ENCODE measurements at regions not wholly inside any gene's neighbourhood (a gene's known extent, or its start where the extent isn't known, plus 50 kb on each side); places are given as distances from the start of the nearest gene placed in this dataset.

DNA sequence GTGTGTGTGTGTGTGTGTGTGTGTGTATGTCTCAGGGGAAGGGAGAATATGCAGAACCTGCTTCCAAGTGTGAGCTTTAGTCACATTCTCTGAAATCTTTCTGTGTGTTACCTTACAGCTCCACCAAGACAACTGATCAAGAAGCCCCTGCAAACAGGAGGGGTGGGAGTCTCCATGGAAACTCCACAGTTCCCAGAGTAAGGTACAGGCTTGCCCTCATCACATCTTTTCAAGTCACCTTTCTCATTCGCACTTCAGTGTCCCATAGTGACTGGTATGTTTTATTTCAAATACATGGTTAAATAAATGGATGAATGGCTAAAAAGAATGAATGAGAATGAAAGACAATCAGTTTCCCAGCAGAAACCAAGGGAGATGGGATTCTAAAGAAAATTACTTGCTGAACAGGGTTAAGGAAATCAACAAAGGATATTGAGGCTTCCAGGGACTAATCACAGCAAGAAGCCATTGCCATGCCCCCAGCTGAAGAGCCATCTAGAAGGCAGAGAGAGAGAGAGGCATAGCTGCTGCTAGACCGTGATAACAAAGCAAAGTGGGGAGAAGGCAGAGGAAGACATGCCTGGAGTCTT lies 987.2 kb upstream of the CELF4 start:
- TF ChIP-seq, protein P1, sequence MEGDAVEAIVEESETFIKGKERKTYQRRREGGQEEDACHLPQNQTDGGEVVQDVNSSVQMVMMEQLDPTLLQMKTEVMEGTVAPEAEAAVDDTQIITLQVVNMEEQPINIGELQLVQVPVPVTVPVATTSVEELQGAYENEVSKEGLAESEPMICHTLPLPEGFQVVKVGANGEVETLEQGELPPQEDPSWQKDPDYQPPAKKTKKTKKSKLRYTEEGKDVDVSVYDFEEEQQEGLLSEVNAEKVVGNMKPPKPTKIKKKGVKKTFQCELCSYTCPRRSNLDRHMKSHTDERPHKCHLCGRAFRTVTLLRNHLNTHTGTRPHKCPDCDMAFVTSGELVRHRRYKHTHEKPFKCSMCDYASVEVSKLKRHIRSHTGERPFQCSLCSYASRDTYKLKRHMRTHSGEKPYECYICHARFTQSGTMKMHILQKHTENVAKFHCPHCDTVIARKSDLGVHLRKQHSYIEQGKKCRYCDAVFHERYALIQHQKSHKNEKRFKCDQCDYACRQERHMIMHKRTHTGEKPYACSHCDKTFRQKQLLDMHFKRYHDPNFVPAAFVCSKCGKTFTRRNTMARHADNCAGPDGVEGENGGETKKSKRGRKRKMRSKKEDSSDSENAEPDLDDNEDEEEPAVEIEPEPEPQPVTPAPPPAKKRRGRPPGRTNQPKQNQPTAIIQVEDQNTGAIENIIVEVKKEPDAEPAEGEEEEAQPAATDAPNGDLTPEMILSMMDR (conservative IDR thresholded peaks at IDR 0.05), result no peak
- H3K27ac ChIP-seq, result no peak overlapping the region

DNA sequence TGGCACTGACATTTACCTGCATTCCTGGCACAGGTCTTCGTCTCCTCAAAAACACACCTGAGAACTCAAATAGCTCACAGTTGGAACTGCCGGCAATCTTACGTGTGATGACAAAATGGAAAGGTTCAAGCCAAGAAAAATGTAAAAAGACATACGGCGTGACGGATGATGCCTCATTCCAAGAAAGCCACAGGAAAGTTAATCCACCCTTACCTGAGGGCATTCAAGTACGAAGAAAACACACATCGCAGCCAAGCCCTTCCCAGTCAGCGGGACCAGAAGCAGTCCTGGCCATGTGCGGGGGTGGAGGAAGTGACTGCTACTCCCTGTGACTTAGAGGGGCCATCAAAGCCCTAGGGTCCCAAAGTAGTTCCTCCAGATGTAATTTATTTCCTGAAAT lies 986.3 kb upstream of the CELF4 start:
- H3K27ac ChIP-seq, result no peak overlapping the region
- TF ChIP-seq, protein P1 (conservative IDR thresholded peaks at IDR 0.05), result no peak

GRCh38 chr18:38545071-38545470 lies 979.5 kb upstream of the CELF4 start:
- H3K27ac ChIP-seq, result no peak overlapping the region
- TF ChIP-seq, protein P1 (conservative IDR thresholded peaks at IDR 0.05), result peak; percentile 40

DNA sequence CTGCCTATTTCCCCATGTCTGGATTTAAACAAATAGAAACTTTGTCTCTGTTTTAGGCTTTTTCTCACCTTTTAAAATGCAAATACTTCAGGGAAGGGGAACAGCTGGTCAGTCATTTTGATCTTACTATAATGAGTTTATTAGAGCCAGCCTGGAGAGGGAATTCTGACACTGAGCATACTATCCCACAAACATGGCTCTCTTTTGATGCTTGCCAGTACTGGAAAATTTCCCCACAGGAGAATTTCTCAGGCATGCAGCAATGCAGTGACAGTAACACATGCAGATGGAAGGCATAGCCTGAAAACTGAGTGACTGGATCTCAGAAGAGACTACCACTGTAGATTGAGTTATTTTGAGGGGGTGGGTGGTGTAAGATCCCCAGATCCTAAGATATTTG lies 974.3 kb upstream of the CELF4 start:
- H3K27ac ChIP-seq, result no peak overlapping the region
- TF ChIP-seq, protein P1 (conservative IDR thresholded peaks at IDR 0.05), result no peak

GRCh38 chr18:38539371-38539770 lies 973.8 kb upstream of the CELF4 start:
- no peak overlapping the region for H3K27ac ChIP-seq
- TF ChIP-seq, protein P1 (conservative IDR thresholded peaks at IDR 0.05), result no peak

DNA sequence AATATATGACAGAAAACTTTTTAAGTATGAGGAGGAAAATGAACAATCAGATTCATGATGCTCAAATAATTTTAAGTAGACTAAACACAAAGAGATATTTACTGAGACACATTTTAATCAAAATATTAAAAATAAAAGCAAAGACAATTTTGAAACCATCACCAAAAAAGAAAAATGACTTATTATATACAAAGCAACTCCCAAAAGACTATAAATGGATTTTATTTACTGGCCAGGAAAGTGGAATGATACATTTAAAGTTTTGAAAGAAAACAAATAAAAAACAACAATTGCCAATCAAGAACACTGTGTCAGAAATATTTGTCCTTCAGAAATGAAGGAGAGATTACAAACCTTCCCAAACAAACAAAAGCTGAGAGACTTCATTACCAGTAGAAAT lies 968.5 kb upstream of the CELF4 start:
- TF ChIP-seq, protein P1 (conservative IDR thresholded peaks at IDR 0.05), result no peak
- H3K27ac ChIP-seq, result no peak overlapping the region

GRCh38 chr18:38526922-38527321 lies 961.3 kb upstream of the CELF4 start:
- no peak overlapping the region for H3K27ac ChIP-seq
- TF ChIP-seq, protein P1 (conservative IDR thresholded peaks at IDR 0.05), result no peak

Data from VCaP (cell line).